NOMO-1 treated with dmso at 0.1 percent for 144 hours (cell line): ENCODE measurements at regions not wholly inside any gene's neighbourhood (a gene's known extent, or its start where the extent isn't known, plus 50 kb on each side); places are given as distances from the start of the nearest gene placed in this dataset.

Experiments
- DNase-seq: peaks from one replicate; lab custom pipeline; 2025; ENCODE audit not compliant: unreplicated experiment; lab: John Stamatoyannopoulos, UW

GRCh38 chr6:163701762-163702161 is 287.2 kb downstream of the QKI start:
- no peak for DNase-seq

GRCh38 chr6:163698086-163698485 is 283.6 kb downstream of the QKI start:
- no peak for DNase-seq

- peak; percentile 7 for DNase-seq
Observed at GRCh38 chr6:163696311-163696710, 281.8 kb downstream of the QKI start.

- peak; percentile 2 for DNase-seq
Observed at GRCh38 chr6:163695414-163695864, 280.9 kb downstream of the QKI start.

GRCh38 chr6:163694988-163695398 is 280.5 kb downstream of the QKI start:
- DNase-seq = no peak

GRCh38 chr6:163694072-163694471 is 279.6 kb downstream of the QKI start:
- DNase-seq = no peak

GRCh38 chr6:163691049-163691448 is 276.5 kb downstream of the QKI start:
- no peak for DNase-seq

GRCh38 chr6:163688739-163689362 is 274.3 kb downstream of the QKI start:
- DNase-seq = no peak

GRCh38 chr6:163687075-163687474 is 272.6 kb downstream of the QKI start:
- DNase-seq = no peak

GRCh38 chr6:163686301-163686700 is 271.8 kb downstream of the QKI start:
- DNase-seq = no peak

GRCh38 chr6:163683105-163683622 is 268.6 kb downstream of the QKI start:
- DNase-seq = no peak

- DNase-seq = no peak
Observed at GRCh38 chr6:163679753-163680152, 265.2 kb downstream of the QKI start.

- DNase-seq = no peak
Observed at GRCh38 chr6:163679012-163679660, 264.6 kb downstream of the QKI start.

- no peak for DNase-seq
Observed at GRCh38 chr6:163675611-163676010, 261.1 kb downstream of the QKI start.

GRCh38 chr6:163672710-163673109 is 258.2 kb downstream of the QKI start:
- DNase-seq = no peak

GRCh38 chr6:163671791-163672190 is 257.3 kb downstream of the QKI start:
- no peak for DNase-seq

GRCh38 chr6:163671355-163671754 is 256.8 kb downstream of the QKI start:
- DNase-seq = no peak

GRCh38 chr6:163670336-163670735 is 255.8 kb downstream of the QKI start:
- DNase-seq = no peak

- no peak for DNase-seq
Observed at GRCh38 chr6:163668061-163668426, 253.5 kb downstream of the QKI start.

GRCh38 chr6:163667372-163668060 is 253.0 kb downstream of the QKI start:
- DNase-seq = peak; percentile 89

GRCh38 chr6:163665464-163665863 is 250.9 kb downstream of the QKI start:
- DNase-seq = no peak

- no peak for DNase-seq
Observed at GRCh38 chr6:163663575-163663974, 249.1 kb downstream of the QKI start.
